Duodenal mucosa (tissue), 2 donors: ENCODE measurements at regions not wholly inside any gene's neighbourhood (a gene's known extent, or its start where the extent isn't known, plus 50 kb on each side); places are given as distances from the start of the nearest gene placed in this dataset.

ENCODE experiments used
- H3K27ac ChIP-seq: one replicate; pipeline ENCODE4 v1.7.0; 2013; ENCODE audit warnings: low read depth, low read length
- H3K27me3 ChIP-seq, 2 donors: one replicate each; pipeline ENCODE4 v1.7.0; 2013; ENCODE audit warnings: low read length in 2 of 2, control low read depth in 1 of 2; ENCODE audit not compliant: insufficient read depth in 2 of 2, control insufficient read depth in 1 of 2
- H3K36me3 ChIP-seq, 2 donors: one replicate each; pipeline ENCODE4 v1.7.0; 2013; ENCODE audit warnings: low read length in 2 of 2, control low read depth in 1 of 2; ENCODE audit not compliant: insufficient read depth in 2 of 2, control insufficient read depth in 1 of 2
- H3K4me1 ChIP-seq, 2 donors: one replicate each; pipeline ENCODE4 v1.7.0; 2013; ENCODE audit warnings: low read length in 2 of 2, control low read depth in 1 of 2; ENCODE audit not compliant: insufficient read depth in 2 of 2, control insufficient read depth in 1 of 2
- H3K4me3 ChIP-seq, 2 donors: one replicate each; pipeline ENCODE4 v1.7.0; 2013; ENCODE audit warnings: low read length in 2 of 2, low read depth in 1 of 2
- H3K9ac ChIP-seq, 2 donors: one replicate each; pipeline ENCODE4 v1.7.0; 2013; ENCODE audit warnings: low read length in 2 of 2, low read depth in 1 of 2
- H3K9me3 ChIP-seq, 2 donors: one replicate each; pipeline ENCODE4 v1.7.0; 2013; ENCODE audit warnings: low read length in 2 of 2, control low read depth in 1 of 2; ENCODE audit not compliant: control insufficient read depth in 1 of 2

GRCh38 chrX:874061-874460 is 243.5 kb downstream of the SHOX start:
- peaks cover 15 to 23% of the 10 kb centered on the region in 2 donors for H3K9me3 ChIP-seq

GRCh38 chrX:873016-873415 is 242.4 kb downstream of the SHOX start:
- Histone ChIP-seq H3K4me3 (no peak overlapping the region), H3K27me3 (no peaks in the 10 kb centered on the region), H3K9me3 (peaks cover 20 to 29% of the 10 kb centered on the region in 2 donors), H3K36me3 (no peaks in the 10 kb centered on the region), H3K4me1 (no peaks in the 10 kb centered on the region), H3K27ac (no peak overlapping the region), H3K9ac (no peak overlapping the region)

More at GRCh38 chrX:874061-874460, 243.5 kb downstream of the SHOX start:
- Histone ChIP-seq H3K4me1 (no peaks in the 10 kb centered on the region), H3K4me3 (no peak overlapping the region), H3K27ac (no peak overlapping the region), H3K27me3 (no peaks in the 10 kb centered on the region), H3K36me3 (no peaks in the 10 kb centered on the region), H3K9ac (no peak overlapping the region)

GRCh38 chrX:872090-872489 is 241.5 kb downstream of the SHOX start:
- Histone ChIP-seq H3K4me1 (no peaks in the 10 kb centered on the region), H3K9ac (no peak overlapping the region), H3K27me3 (no peaks in the 10 kb centered on the region), H3K9me3 (peaks cover 15 to 26% of the 10 kb centered on the region in 2 donors), H3K4me3 (peak overlapping the region in 1 of 2 donors; percentile 28), H3K36me3 (no peaks in the 10 kb centered on the region), H3K27ac (no peak overlapping the region)

GRCh38 chrX:871626-872025 is 241.0 kb downstream of the SHOX start:
- H3K4me3 ChIP-seq, result peak overlapping the region in 1 of 2 donors; percentile 28
- H3K4me1 ChIP-seq, result no peaks in the 10 kb centered on the region
- no peak overlapping the region for H3K9ac ChIP-seq
- H3K36me3 ChIP-seq, result no peaks in the 10 kb centered on the region
- H3K27ac ChIP-seq, result no peak overlapping the region
- H3K27me3 ChIP-seq, result no peaks in the 10 kb centered on the region
- H3K9me3 ChIP-seq, result peaks cover 15 to 26% of the 10 kb centered on the region in 2 donors

GRCh38 chrX:867966-868647 is 237.5 kb downstream of the SHOX start:
- Histone ChIP-seq H3K4me1 (no peaks in the 10 kb centered on the region), H3K36me3 (no peaks in the 10 kb centered on the region), H3K27me3 (no peaks in the 10 kb centered on the region), H3K27ac (no peak overlapping the region), H3K9ac (no peak overlapping the region), H3K4me3 (no peak overlapping the region), H3K9me3 (peaks cover 30% of the 10 kb centered on the region in 2 donors)

- H3K9ac ChIP-seq, result no peak overlapping the region
- no peak overlapping the region for H3K27ac ChIP-seq
- no peaks in the 10 kb centered on the region for H3K36me3 ChIP-seq
- H3K27me3 ChIP-seq, result no peaks in the 10 kb centered on the region
- no peaks in the 10 kb centered on the region for H3K4me1 ChIP-seq
- no peak overlapping the region for H3K4me3 ChIP-seq
- peaks cover 28 to 30% of the 10 kb centered on the region in 2 donors for H3K9me3 ChIP-seq
Measured at GRCh38 chrX:867502-867901, 236.9 kb downstream of the SHOX start.

GRCh38 chrX:866441-866990 is 235.9 kb downstream of the SHOX start:
- H3K27me3 ChIP-seq, result no peaks in the 10 kb centered on the region
- H3K9me3 ChIP-seq, result peaks cover 19 to 21% of the 10 kb centered on the region in 2 donors
- no peak overlapping the region for H3K27ac ChIP-seq
- H3K36me3 ChIP-seq, result no peaks in the 10 kb centered on the region
- H3K4me3 ChIP-seq, result no peak overlapping the region
- H3K9ac ChIP-seq, result no peak overlapping the region
- H3K4me1 ChIP-seq, result no peaks in the 10 kb centered on the region

- H3K36me3 ChIP-seq, result no peaks in the 10 kb centered on the region
- H3K4me1 ChIP-seq, result no peaks in the 10 kb centered on the region
- peaks cover 18 to 21% of the 10 kb centered on the region in 2 donors for H3K9me3 ChIP-seq
- H3K27ac ChIP-seq, result no peak overlapping the region
- no peak overlapping the region for H3K4me3 ChIP-seq
- H3K9ac ChIP-seq, result no peak overlapping the region
- no peaks in the 10 kb centered on the region for H3K27me3 ChIP-seq
Measured at GRCh38 chrX:865422-865821, 234.8 kb downstream of the SHOX start.

GRCh38 chrX:861921-862320 is 231.3 kb downstream of the SHOX start:
- Histone ChIP-seq H3K9ac (no peak overlapping the region), H3K27me3 (no peaks in the 10 kb centered on the region), H3K4me1 (no peaks in the 10 kb centered on the region), H3K27ac (no peak overlapping the region), H3K36me3 (no peaks in the 10 kb centered on the region), H3K4me3 (no peak overlapping the region), H3K9me3 (peaks cover 4 to 15% of the 10 kb centered on the region in 2 donors)

- no peaks in the 10 kb centered on the region for H3K4me1 ChIP-seq
- no peak overlapping the region for H3K27ac ChIP-seq
- H3K36me3 ChIP-seq, result no peaks in the 10 kb centered on the region
- no peak overlapping the region for H3K9ac ChIP-seq
- no peak overlapping the region for H3K4me3 ChIP-seq
- no peaks in the 10 kb centered on the region for H3K27me3 ChIP-seq
- peaks cover 4 to 15% of the 10 kb centered on the region in 2 donors for H3K9me3 ChIP-seq
Measured at GRCh38 chrX:861340-861890, 230.8 kb downstream of the SHOX start.
